HEK293T (cell line): ENCODE measurements at regions not wholly inside any gene's neighbourhood (a gene's known extent, or its start where the extent isn't known, plus 50 kb on each side); places are given as distances from the start of the nearest gene placed in this dataset.

Experiments used
- BHLHE40 ChIP-seq: fragments of 450-650 bp; IDR thresholded peaks from 2 replicates; pipeline ENCODE4 v1.6.1; 2016; ENCODE audit warnings: mild to moderate bottlenecking, moderate library complexity, borderline replicate concordance
- CTBP1 ChIP-seq: fragments of 450-650 bp; IDR thresholded peaks from 2 replicates; pipeline ENCODE4 v1.6.1; 2016; ENCODE audit warnings: borderline replicate concordance
- ELF4 ChIP-seq: fragments of 450-650 bp; IDR thresholded peaks from 2 replicates; pipeline ENCODE4 v1.6.1; 2017; ENCODE audit warnings: antibody characterized with exemption
- FOXK2 ChIP-seq: fragments of 450-650 bp; IDR thresholded peaks from 2 replicates; pipeline ENCODE4 v1.6.1; 2016; ENCODE audit warnings: mild to moderate bottlenecking
- FOXM1 ChIP-seq: fragments of 450-650 bp; IDR thresholded peaks from 2 replicates; pipeline ENCODE4 v1.6.1; 2017; ENCODE audit warnings: mild to moderate bottlenecking, borderline replicate concordance
- L3MBTL2 ChIP-seq: fragments of 450-650 bp; conservative IDR thresholded peaks from 2 replicates; pipeline ENCODE4 v1.6.1; 2016; ENCODE audit warnings: mild to moderate bottlenecking
- LEF1 ChIP-seq: fragments of 450-650 bp; IDR thresholded peaks from 2 replicates; pipeline ENCODE4 v1.6.1; 2017; ENCODE audit warnings: mild to moderate bottlenecking, borderline replicate concordance
- SP1 ChIP-seq: fragments of 450-650 bp; IDR thresholded peaks from 2 replicates; pipeline ENCODE4 v1.6.1; 2017
- SUZ12 ChIP-seq: fragments of 450-650 bp; IDR thresholded peaks from 2 replicates; pipeline ENCODE4 v1.6.1; 2016; ENCODE audit warnings: mild to moderate bottlenecking
- TARDBP ChIP-seq: fragments of 450-650 bp; IDR thresholded peaks from 2 replicates; pipeline ENCODE4 v1.6.1; 2016

- TF ChIP-seq SP1 (no peak), BHLHE40 (no peak), FOXK2 (no peak), CTBP1 (no peak), SUZ12 (no peak), L3MBTL2 (no peak), TARDBP (no peak), FOXM1 (no peak), LEF1 (no peak), ELF4 (no peak)
Observed at GRCh38 chr1:90370686-90371447, 346.2 kb downstream of the BARHL2 start.
